Limb (tissue), 2 donors: ENCODE measurements at regions not wholly inside any gene's neighbourhood (a gene's known extent, or its start where the extent isn't known, plus 50 kb on each side); places are given as distances from the start of the nearest gene placed in this dataset.
"Not testable (repeated sequence)": the region's sequence is repeated elsewhere in the genome, so short reads cannot be mapped to it uniquely, and the experiment has no call there.

ENCODE experiments used
- DNase-seq, 2 donors: peaks; one replicate each; pipeline ENCODE4 v3.0.0-alpha.2; 2016; ENCODE audit errors: extremely low spot score in 2 of 2

DNA sequence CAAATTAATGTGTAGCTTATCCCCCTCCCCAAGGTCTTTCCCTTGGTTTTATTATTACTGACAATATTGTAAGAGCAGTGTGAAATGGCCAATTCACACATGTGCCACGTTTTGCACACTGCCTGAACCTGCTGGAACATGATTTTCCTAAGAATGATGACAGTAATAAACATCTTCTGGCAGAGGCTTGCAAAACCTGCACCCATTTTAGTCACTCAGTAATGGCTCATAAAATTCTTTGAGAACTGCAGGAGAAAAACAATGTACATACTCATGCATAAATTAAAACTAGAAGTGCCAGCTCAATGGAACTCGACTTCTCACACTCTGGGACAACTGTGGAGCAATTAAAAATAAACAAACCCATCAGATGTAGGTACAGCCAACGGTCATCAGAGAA is 96.8 kb upstream of the POMZP3 start:
- not testable (repeated sequence) for DNase-seq

DNA sequence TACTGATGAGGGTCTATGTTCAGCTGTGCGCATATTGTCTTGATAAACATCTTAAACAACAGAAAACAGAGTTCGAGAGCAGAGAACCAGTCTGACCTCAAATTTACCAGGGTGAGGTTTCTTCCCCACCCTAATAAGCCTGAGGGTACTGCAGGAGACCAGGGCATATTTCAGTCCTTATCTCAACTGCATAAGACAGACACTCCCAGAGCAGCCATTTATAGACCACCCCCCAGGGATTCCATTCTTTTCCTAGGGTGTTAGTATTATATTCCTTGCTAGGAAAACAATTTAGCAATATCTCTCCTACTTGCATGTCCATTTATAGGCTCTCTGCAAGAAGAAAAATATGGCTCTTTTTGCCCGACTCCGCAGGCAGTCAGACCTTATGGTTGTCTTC is 89.5 kb upstream of the POMZP3 start:
- not testable (repeated sequence) for DNase-seq

DNA sequence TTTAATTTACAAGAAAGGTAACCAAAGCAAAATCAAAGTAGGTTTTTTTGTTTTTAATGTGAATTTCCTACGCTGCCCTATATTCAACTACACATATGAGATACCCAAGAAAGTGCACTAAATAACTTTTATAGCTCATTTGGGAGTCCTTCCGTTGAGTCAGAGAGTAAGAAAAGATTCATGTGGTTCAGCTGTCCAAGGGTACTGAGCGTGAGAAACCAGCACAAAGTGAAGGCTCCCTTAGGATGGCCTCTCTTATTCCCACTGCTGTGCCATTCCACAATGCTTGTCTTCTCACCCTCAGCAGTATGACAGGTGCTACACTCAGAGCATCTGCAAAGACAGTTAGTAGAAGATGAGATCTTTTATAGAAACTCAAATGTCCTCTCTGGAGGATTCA is 85.8 kb upstream of the POMZP3 start:
- DNase-seq = not testable (repeated sequence)

DNA sequence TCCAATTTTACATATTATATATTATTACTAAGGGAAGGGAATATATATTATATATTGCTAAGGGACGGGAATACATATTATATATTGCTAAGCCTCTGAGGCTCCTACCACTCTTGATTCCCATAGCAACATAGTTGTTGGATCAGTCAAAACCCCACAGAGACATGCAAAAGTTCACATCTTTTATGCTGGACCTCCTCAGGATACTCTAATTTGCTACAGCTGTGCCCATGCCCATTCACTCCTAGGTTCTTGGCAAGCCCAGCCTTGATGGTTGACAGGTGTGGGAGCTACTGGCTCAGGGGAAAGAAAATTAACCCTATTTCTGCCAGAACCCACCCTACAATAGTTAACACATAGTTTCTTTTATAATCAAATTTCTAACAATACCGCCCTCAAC is 84.6 kb upstream of the POMZP3 start:
- peak in 1 of 2 donors; percentile 2 for DNase-seq

DNA sequence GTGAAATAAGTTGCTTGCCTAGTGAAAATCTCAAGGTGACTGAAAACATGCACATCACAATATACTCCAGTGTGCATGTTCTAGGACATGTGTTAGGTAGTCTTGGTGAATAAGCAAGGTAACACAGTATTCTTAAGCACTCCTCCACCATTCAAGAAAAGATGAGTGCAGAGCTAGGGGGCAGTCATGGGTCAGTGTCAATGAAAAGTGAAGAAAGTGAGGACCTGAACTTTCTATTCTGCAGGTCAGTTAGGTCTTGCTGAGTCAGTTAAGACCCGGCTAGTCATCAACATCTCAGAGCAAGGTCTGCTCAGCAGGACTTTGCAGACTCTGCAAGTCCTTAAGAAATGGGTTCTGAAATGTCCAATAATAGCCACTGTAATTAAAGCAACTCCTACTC is 82.6 kb upstream of the POMZP3 start:
- not testable (repeated sequence) for DNase-seq

DNA sequence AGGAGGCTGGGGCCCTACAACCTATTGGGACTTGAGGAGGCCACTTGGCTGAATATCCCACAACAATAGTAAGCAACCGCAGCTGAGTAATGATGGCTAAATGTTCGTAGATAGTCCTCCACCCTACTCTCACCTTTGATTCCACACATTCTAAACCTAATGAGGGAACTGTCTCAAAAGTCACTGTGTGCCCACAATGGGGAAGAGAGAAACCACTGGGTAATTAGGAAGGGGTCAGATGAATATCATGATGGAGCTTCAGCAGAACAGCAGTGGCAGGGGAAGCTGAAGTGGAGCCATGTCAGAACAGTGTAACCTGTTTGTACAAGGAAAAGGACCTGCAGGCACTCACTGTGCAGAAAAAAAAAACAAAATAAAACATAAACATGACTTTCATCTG is 81.4 kb upstream of the POMZP3 start:
- DNase-seq = not testable (repeated sequence)

DNA sequence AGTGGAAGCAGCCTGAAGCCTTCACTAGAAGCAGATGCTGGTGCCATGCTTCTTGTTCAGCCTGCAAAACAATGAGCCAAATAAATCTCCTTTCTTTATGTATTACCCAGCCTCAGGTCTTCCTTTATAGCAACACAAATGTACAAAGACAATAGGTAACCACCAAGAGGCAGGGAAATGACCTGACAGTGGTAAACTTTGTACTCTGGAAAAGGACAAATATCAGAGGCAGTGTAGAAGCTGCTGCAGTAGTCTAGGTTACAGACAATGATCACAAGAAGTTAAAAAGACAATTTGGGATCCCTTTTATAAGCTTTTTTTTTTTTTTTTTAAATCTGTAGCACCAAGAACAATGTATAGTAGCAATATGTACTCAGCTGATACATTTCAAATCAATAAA is 76.7 kb upstream of the POMZP3 start:
- not testable (repeated sequence) for DNase-seq

DNA sequence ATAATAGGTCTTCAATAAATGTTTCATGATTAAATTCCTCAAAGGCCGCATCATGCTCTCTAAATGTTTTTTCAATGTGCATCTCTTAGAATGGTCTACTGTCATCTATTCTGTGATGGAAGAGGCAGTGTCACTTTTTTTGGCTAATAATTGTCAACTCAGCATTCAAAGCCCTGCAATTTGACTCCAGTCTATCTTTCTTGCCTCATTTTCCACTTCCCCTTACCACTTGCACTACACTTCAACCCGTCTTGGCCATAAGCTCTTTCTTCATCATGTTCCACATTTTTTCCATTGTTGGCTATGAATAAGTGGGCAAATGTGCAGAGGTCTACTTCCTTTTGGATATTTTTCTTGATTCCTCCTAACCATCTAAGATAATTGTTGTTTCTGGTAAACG is 59.2 kb upstream of the POMZP3 start:
- not testable (repeated sequence) for DNase-seq

DNA sequence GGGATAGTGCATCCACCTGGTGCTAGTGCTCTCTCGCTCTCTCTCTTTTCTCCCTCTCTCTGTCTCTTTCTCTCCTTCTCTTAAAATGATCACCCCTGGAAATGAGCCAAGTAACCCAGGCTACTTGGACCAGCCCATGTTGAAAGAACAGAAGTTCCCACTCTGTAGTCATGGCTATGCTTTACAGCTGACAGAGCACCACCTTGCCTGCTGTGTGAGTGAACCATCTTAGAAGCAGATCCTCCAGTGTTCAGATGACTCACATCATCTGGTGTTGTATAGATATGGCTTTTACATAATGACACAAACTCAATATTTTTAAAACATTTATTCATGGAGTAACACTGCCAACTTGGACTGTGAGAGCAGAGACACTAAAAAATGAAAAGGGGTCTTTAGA is 57.7 kb upstream of the POMZP3 start:
- DNase-seq = not testable (repeated sequence)

DNA sequence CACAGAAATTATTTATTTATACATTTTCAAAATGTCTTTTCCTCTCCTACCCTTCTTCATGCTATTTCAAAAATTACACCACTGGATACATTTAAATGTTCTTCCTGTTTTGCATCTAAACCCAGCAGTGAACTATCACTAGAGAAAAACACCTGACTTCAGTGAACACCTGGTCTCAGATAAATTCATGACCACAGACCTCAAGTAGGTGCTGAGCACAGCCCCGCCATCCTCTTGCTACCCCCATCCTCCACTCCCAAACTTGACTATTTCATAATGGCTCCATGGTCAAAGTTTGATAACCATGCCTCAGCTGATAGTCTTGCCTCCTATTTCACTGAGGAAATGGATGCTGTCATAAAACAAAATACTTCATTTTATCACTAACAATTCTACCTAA is 56.6 kb upstream of the POMZP3 start:
- DNase-seq = not testable (repeated sequence)

DNA sequence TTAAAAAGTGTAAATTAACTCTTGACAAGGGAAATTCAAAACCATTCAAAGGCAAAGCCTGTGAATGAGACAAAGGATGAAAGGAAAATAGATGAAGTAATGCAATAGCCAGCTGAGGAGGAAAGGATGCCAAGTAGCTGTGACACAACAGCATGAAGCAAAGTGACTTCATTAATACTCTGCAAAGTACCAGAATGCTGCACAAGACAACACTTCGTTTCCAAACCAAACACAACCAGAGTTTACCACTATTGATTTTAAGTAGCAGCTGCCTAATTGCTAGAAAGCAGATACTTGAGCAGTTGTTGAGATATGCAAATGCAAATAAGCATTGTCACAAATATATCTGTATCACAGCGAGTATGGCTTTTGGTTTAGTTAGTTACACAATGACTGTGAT is 54.7 kb upstream of the POMZP3 start:
- DNase-seq = not testable (repeated sequence)

DNA sequence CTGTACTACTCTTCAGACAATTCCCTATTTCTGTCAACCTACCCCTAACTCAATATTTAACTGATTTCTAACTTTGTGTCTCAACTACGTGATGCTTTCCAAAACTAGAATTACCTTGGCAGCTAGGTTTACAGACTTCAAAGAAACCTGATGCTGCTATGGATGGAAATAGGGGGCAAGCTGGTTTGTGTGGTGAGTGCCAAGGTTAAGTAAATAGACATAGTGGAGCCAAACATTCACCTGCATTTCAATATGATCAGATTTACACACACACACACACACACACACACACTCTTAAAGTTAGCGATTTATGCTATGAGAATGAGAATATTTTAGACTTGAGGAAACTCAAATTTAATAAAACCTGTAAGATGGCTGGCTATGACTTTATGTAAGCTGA is 52.1 kb upstream of the POMZP3 start:
- not testable (repeated sequence) for DNase-seq

DNA sequence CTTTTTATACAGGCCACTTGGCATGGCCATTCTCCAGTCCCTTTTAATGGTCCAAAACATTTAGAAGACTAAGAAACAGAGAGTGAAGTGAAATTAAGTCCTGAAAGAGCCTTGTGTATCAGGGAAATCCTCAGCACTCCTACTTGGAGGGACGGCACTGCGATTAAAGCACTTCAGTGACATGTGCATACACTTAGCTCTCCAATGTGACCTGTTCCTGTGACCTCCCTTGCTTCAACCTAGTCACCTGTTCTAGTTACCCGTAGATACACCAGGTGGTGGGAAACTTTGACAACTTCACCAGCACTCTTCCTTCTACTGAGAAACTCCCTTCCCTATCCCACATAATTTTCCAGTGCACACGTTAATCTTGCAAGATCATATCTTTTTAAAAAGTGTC is 51.4 kb upstream of the POMZP3 start:
- DNase-seq = not testable (repeated sequence)

DNA sequence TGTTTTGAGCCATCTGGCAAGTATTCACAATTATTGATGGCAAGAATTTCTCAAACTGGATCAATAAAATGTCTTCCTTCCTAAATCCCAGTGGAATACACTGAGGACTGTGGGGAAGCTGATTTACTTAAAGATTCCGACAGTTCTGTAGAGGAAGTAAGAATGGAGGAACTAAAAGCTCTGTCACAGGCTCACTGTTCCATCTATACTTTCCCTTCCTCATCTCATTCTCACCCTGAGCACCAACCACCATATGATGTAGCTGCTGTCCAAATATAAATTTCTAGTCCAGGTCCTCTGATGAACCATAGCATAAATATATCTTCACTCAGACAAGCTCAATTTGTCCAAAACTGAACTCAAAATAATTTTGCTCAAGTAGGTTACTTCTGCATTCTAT is 49.8 kb upstream of the POMZP3 start:
- DNase-seq = not testable (repeated sequence)
